Neural crest cell (in vitro differentiated cells): ENCODE measurements at regions not wholly inside any gene's neighbourhood (a gene's known extent, or its start where the extent isn't known, plus 50 kb on each side); places are given as distances from the start of the nearest gene placed in this dataset.

Source experiments
- DNase-seq: peaks from one replicate; pipeline ENCODE4 v3.0.0; 2021; ENCODE audit warnings: low read depth, mixed read lengths, low spot score
- H3K27ac Mint-ChIP-seq: one replicate; pipeline ENCODE4 v1.8.0; 2021; ENCODE audit warnings: mild to moderate bottlenecking, mixed read lengths; ENCODE audit not compliant: unreplicated experiment
- H3K27me3 Mint-ChIP-seq: 2 replicates; pipeline ENCODE4 v1.8.0; 2021; ENCODE audit warnings: low read depth, mild to moderate bottlenecking, mixed read lengths
- H3K36me3 Mint-ChIP-seq: 2 replicates; pipeline ENCODE4 v1.8.0; 2021; ENCODE audit warnings: low read depth, mild to moderate bottlenecking, mixed read lengths
- H3K4me1 Mint-ChIP-seq: 2 replicates; pipeline ENCODE4 v1.8.0; 2021; ENCODE audit warnings: mixed read lengths
- H3K4me3 Mint-ChIP-seq: one replicate; pipeline ENCODE4 v1.8.0; 2021; ENCODE audit warnings: mild to moderate bottlenecking, mixed read lengths
- H3K9me3 Mint-ChIP-seq: 2 replicates; pipeline ENCODE4 v1.8.0; 2021; ENCODE audit warnings: mixed read lengths
- TF ChIP-seq, protein P1 (sequence below): fragments of 200-600 bp; sonication (generic); conservative IDR thresholded peaks from 2 replicates; pipeline ENCODE4 v1.5.0; 2021; ENCODE audit warnings: antibody characterized with exemption, mild to moderate bottlenecking

DNA sequence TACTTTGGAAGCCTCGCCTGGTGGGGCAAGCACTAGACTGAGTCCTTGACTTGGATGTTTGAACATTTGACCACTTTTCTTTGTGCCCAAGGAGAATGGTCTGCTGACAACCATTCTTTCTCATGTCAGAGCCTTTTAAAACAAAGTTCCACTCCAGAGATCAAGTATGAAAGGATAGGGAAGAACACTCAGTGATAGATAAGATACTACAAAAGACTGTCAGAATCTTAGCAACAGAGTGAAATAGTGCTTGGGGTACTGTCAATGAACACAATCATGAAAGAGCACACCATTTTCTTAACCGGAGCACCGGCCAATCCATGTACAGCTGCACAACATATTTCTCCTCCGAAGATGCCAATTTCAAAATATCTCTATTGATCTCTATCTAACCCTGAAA is 82.8 kb upstream of the ADO start:
- H3K9me3 Mint-ChIP-seq = peaks cover 3% of the 10 kb centered on the region

DNA sequence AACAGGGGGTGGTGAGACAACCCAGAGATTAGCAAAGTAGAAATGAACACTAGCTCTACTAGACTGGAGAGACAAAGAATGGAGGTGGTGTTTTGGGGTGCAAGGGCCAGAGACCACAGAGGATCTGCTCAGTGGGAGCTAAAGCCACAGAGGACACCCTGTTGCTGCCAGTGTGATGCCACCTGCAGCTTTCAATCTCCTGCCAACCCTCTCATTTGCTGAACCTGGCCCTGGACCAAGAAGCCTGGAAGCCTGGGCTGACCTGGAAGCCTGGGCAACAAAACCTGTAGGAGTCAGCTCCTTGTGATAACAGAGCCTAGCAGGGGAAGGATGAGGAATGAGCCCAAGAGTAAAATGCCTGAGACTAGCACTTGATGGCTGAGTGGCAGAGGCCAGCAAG is 81.1 kb upstream of the ADO start:
- Mint-ChIP-seq H3K27ac (no peak overlapping the region), H3K4me1 (peaks cover 4% of the 10 kb centered on the region), H3K4me3 (no peak overlapping the region), H3K36me3 (no peaks in the 10 kb centered on the region), H3K9me3 (peaks cover 3% of the 10 kb centered on the region), H3K27me3 (no peaks in the 10 kb centered on the region)
- TF ChIP-seq, protein P1, sequence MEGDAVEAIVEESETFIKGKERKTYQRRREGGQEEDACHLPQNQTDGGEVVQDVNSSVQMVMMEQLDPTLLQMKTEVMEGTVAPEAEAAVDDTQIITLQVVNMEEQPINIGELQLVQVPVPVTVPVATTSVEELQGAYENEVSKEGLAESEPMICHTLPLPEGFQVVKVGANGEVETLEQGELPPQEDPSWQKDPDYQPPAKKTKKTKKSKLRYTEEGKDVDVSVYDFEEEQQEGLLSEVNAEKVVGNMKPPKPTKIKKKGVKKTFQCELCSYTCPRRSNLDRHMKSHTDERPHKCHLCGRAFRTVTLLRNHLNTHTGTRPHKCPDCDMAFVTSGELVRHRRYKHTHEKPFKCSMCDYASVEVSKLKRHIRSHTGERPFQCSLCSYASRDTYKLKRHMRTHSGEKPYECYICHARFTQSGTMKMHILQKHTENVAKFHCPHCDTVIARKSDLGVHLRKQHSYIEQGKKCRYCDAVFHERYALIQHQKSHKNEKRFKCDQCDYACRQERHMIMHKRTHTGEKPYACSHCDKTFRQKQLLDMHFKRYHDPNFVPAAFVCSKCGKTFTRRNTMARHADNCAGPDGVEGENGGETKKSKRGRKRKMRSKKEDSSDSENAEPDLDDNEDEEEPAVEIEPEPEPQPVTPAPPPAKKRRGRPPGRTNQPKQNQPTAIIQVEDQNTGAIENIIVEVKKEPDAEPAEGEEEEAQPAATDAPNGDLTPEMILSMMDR = no peak
- DNase-seq = no peak

More for the DNA sequence above, 82.8 kb upstream of the ADO start:
- H3K4me3 Mint-ChIP-seq = no peak overlapping the region
- no peaks in the 10 kb centered on the region for H3K36me3 Mint-ChIP-seq
- DNase-seq = no peak
- peaks cover 3% of the 10 kb centered on the region for H3K4me1 Mint-ChIP-seq
- no peak overlapping the region for H3K27ac Mint-ChIP-seq
- TF ChIP-seq, protein P1 = no peak
- no peaks in the 10 kb centered on the region for H3K27me3 Mint-ChIP-seq

DNA sequence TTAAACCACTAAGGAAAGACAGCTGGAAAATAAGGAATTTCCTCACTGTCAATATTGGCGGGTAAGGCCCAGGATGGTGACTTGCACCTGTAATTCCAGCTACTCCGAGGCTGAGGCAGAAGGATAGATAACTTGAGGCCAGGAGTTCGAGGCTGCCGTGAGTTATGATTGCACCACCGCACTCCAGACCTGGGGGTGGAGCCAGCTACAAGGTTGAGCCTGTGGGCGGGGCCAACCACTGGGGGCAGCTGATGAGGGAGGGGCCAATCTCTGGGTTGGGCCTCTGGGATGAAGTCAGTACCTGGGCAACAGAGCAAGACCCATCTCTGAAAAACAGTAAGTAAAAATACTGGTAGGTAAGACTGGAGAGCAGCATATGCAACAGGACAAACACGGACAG is 80.1 kb upstream of the ADO start:
- H3K36me3 Mint-ChIP-seq = no peaks in the 10 kb centered on the region
- H3K4me3 Mint-ChIP-seq = no peak overlapping the region
- DNase-seq = no peak
- H3K27me3 Mint-ChIP-seq = no peaks in the 10 kb centered on the region
- H3K9me3 Mint-ChIP-seq = peaks cover 3% of the 10 kb centered on the region
- TF ChIP-seq, protein P1 = no peak
- H3K27ac Mint-ChIP-seq = no peak overlapping the region
- H3K4me1 Mint-ChIP-seq = peaks cover 12% of the 10 kb centered on the region

- Mint-ChIP-seq H3K9me3 (peaks cover 3% of the 10 kb centered on the region), H3K4me3 (no peak overlapping the region), H3K36me3 (no peaks in the 10 kb centered on the region), H3K27ac (no peak overlapping the region), H3K4me1 (peaks cover 16% of the 10 kb centered on the region), H3K27me3 (no peaks in the 10 kb centered on the region)
- no peak for DNase-seq
- TF ChIP-seq, protein P1 = no peak
Measured at GRCh38 chr10:62726142-62726541, 78.4 kb upstream of the ADO start.

GRCh38 chr10:62726638-62727037 is 77.9 kb upstream of the ADO start:
- Mint-ChIP-seq H3K9me3 (peaks cover 3% of the 10 kb centered on the region), H3K4me3 (no peak overlapping the region), H3K27ac (no peak overlapping the region), H3K36me3 (no peaks in the 10 kb centered on the region), H3K27me3 (no peaks in the 10 kb centered on the region), H3K4me1 (peaks cover 16% of the 10 kb centered on the region)
- TF ChIP-seq, protein P1 = no peak
- no peak for DNase-seq

DNA sequence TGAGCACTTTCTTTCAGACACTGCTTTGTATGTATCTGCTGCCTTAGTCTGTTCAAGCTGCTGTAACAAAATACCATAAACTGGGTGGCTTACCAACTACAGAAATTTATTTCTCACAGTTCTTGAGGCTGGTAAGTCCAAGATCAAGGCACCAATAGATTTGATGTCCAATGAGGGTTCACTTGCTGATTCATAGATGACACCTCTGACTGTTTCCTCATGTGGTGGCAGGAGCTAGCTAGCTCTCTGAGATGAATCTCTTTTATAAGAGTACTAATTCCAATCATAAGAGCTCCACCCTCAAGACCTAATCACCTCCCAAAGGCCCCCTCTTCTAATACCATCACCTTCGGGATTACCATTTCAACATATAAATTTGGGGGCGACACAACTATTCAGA is 76.6 kb upstream of the ADO start:
- TF ChIP-seq, protein P1 = no peak
- no peak for DNase-seq
- H3K27me3 Mint-ChIP-seq = no peaks in the 10 kb centered on the region

More for the DNA sequence above, 76.6 kb upstream of the ADO start:
- Mint-ChIP-seq H3K4me1 (peaks cover 15% of the 10 kb centered on the region), H3K36me3 (no peaks in the 10 kb centered on the region), H3K27ac (no peak overlapping the region), H3K4me3 (no peak overlapping the region), H3K9me3 (peaks cover 3% of the 10 kb centered on the region)
